Hepatocyte (in vitro differentiated cells): ENCODE measurements at regions not wholly inside any gene's neighbourhood (a gene's known extent, or its start where the extent isn't known, plus 50 kb on each side); places are given as distances from the start of the nearest gene placed in this dataset.

Experiments used
- CTCF ChIP-seq: fragments of 200-600 bp; sonication (generic); IDR thresholded peaks from 2 replicates; pipeline ENCODE4 v1.5.1; 2016; ENCODE audit warnings: antibody characterized with exemption, mild to moderate bottlenecking; ENCODE audit not compliant: poor library complexity
- EZH2phosphoT487 ChIP-seq: fragments of 200-600 bp; sonication (generic); IDR thresholded peaks from one replicate; pipeline ENCODE4 v1.6.1; 2018; ENCODE audit warnings: antibody characterized with exemption, mild to moderate bottlenecking, low read depth, moderate library complexity; ENCODE audit not compliant: unreplicated experiment, severe bottlenecking

- TF ChIP-seq CTCF (no peak), EZH2phosphoT487 (no peak)
These were observed 157.5 kb downstream of the SCP2D1 start for GRCh38 chr20:18971121-18971520.
